GM12873 (cell line): ENCODE measurements at regions not wholly inside any gene's neighbourhood (a gene's known extent, or its start where the extent isn't known, plus 50 kb on each side); places are given as distances from the start of the nearest gene placed in this dataset.

ENCODE experiments used
- CTCF ChIP-seq: IDR thresholded peaks from 2 replicates; pipeline ENCODE4 v1.5.1; 2012; ENCODE audit warnings: low read depth, mild to moderate bottlenecking, moderate library complexity, low read length, control low read depth; ENCODE audit not compliant: insufficient read depth; ENCODE audit errors: missing control alignments

GRCh38 chr3:30551266-30551665 lies 55.1 kb upstream of the TGFBR2 start:
- no peak for TF ChIP-seq CTCF

GRCh38 chr3:30551927-30552326 lies 54.5 kb upstream of the TGFBR2 start:
- TF ChIP-seq CTCF = no peak

DNA sequence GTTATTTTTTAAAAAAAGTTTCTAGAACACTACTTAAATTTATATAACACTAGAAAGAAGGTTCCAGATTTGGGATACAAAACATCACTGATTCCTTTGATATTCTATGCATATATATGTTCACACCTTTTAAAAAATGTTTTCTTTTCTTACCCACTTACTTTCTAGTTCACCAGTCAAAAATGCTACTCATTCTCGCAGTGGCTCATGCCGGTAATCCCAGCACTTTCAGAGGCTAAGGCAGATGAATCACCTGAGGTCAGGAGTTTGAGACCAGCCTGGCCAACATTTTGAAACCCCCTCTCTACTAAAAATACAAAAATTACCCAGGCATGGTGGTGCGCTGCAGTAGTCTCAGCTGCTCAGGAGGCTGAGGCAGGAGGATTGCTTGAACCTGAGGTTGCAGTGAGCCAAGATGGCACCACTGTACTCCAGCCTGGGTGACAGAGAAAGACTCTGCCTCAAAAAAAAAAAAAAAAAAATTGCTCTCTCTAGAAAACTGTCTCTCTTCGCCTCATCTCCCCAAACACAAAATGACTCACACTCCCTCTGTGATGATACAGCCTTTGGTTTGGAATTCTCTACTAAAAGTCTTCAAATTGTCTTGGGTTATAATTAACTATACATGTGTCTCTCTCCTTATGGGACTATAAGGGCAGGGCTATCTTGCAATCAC lies 52.6 kb upstream of the TGFBR2 start:
- no peak for TF ChIP-seq CTCF

GRCh38 chr3:30554317-30554690 lies 52.1 kb upstream of the TGFBR2 start:
- no peak for TF ChIP-seq CTCF

GRCh38 chr3:30555968-30556367 lies 50.4 kb upstream of the TGFBR2 start:
- no peak for TF ChIP-seq CTCF
